ENCODE measurements at regions not wholly inside any gene's neighbourhood (a gene's known extent, or its start where the extent isn't known, plus 50 kb on each side); places are given as distances from the start of the nearest gene placed in this dataset.

GRCh38 chr5:71895546-71895945, 176.5 kb downstream of the CARTPT start:
- H3K4me1 ChIP-seq (ENCODE audit: control insufficient read depth, insufficient read depth, low read length) = no peaks in the 10 kb centered on the region
- no peaks in the 10 kb centered on the region for H3K36me3 ChIP-seq (ENCODE audit: control insufficient read depth, insufficient read depth, low read length)
- H3K9me3 ChIP-seq (ENCODE audit: control insufficient read depth, low read length) = no peaks in the 10 kb centered on the region
- H3K27me3 ChIP-seq (ENCODE audit: control insufficient read depth, insufficient read depth, low read length) = no peaks in the 10 kb centered on the region
- H3K4me3 ChIP-seq (ENCODE audit: low read length) = no peak overlapping the region
- H3K9ac ChIP-seq (ENCODE audit: low read length) = no peak overlapping the region

- no peaks in the 10 kb centered on the region for H3K27me3 ChIP-seq (ENCODE audit: control insufficient read depth, insufficient read depth, low read length)
- no peaks in the 10 kb centered on the region for H3K36me3 ChIP-seq (ENCODE audit: control insufficient read depth, insufficient read depth, low read length)
- H3K4me1 ChIP-seq (ENCODE audit: control insufficient read depth, insufficient read depth, low read length) = no peaks in the 10 kb centered on the region
- no peak overlapping the region for H3K4me3 ChIP-seq (ENCODE audit: low read length)
- H3K9me3 ChIP-seq (ENCODE audit: control insufficient read depth, low read length) = no peaks in the 10 kb centered on the region
- H3K9ac ChIP-seq (ENCODE audit: low read length) = no peak overlapping the region
These were observed 180.8 kb downstream of the CARTPT start for GRCh38 chr5:71899865-71900342.

- Histone ChIP-seq H3K36me3 (ENCODE audit: control insufficient read depth, insufficient read depth, low read length) (no peaks in the 10 kb centered on the region), H3K4me1 (ENCODE audit: control insufficient read depth, insufficient read depth, low read length) (peaks cover 6% of the 10 kb centered on the region), H3K9ac (ENCODE audit: low read length) (no peak overlapping the region), H3K27me3 (ENCODE audit: control insufficient read depth, insufficient read depth, low read length) (no peaks in the 10 kb centered on the region), H3K9me3 (ENCODE audit: control insufficient read depth, low read length) (no peaks in the 10 kb centered on the region), H3K4me3 (ENCODE audit: low read length) (no peak overlapping the region)
These were observed 184.7 kb downstream of the CARTPT start for GRCh38 chr5:71903808-71904207.

GRCh38 chr5:71904852-71905251, 185.8 kb downstream of the CARTPT start:
- Histone ChIP-seq H3K36me3 (ENCODE audit: control insufficient read depth, insufficient read depth, low read length) (no peaks in the 10 kb centered on the region), H3K9ac (ENCODE audit: low read length) (no peak overlapping the region), H3K9me3 (ENCODE audit: control insufficient read depth, low read length) (no peaks in the 10 kb centered on the region), H3K4me1 (ENCODE audit: control insufficient read depth, insufficient read depth, low read length) (peaks cover 6% of the 10 kb centered on the region), H3K4me3 (ENCODE audit: low read length) (no peak overlapping the region), H3K27me3 (ENCODE audit: control insufficient read depth, insufficient read depth, low read length) (no peaks in the 10 kb centered on the region)

GRCh38 chr5:71905834-71906711, 187.0 kb downstream of the CARTPT start:
- Histone ChIP-seq H3K27me3 (ENCODE audit: control insufficient read depth, insufficient read depth, low read length) (no peaks in the 10 kb centered on the region), H3K36me3 (ENCODE audit: control insufficient read depth, insufficient read depth, low read length) (no peaks in the 10 kb centered on the region), H3K4me3 (ENCODE audit: low read length) (no peak overlapping the region), H3K4me1 (ENCODE audit: control insufficient read depth, insufficient read depth, low read length) (peaks cover 6% of the 10 kb centered on the region), H3K9ac (ENCODE audit: low read length) (no peak overlapping the region), H3K9me3 (ENCODE audit: control insufficient read depth, low read length) (no peaks in the 10 kb centered on the region)

- Histone ChIP-seq H3K4me1 (ENCODE audit: control insufficient read depth, insufficient read depth, low read length) (peaks cover 6% of the 10 kb centered on the region), H3K4me3 (ENCODE audit: low read length) (no peak overlapping the region), H3K9ac (ENCODE audit: low read length) (no peak overlapping the region), H3K27me3 (ENCODE audit: control insufficient read depth, insufficient read depth, low read length) (no peaks in the 10 kb centered on the region), H3K9me3 (ENCODE audit: control insufficient read depth, low read length) (no peaks in the 10 kb centered on the region), H3K36me3 (ENCODE audit: control insufficient read depth, insufficient read depth, low read length) (no peaks in the 10 kb centered on the region)
These were observed 188.0 kb downstream of the CARTPT start for GRCh38 chr5:71907001-71907588.

- Histone ChIP-seq H3K36me3 (ENCODE audit: control insufficient read depth, insufficient read depth, low read length) (no peaks in the 10 kb centered on the region), H3K4me3 (ENCODE audit: low read length) (no peak overlapping the region), H3K27me3 (ENCODE audit: control insufficient read depth, insufficient read depth, low read length) (no peaks in the 10 kb centered on the region), H3K4me1 (ENCODE audit: control insufficient read depth, insufficient read depth, low read length) (peaks cover 6% of the 10 kb centered on the region), H3K9ac (ENCODE audit: low read length) (no peak overlapping the region), H3K9me3 (ENCODE audit: control insufficient read depth, low read length) (no peaks in the 10 kb centered on the region)
These were observed 188.6 kb downstream of the CARTPT start for GRCh38 chr5:71907608-71908145.

GRCh38 chr5:71910741-71911140, 191.7 kb downstream of the CARTPT start:
- Histone ChIP-seq H3K27me3 (ENCODE audit: control insufficient read depth, insufficient read depth, low read length) (no peaks in the 10 kb centered on the region), H3K4me3 (ENCODE audit: low read length) (no peak overlapping the region), H3K9me3 (ENCODE audit: control insufficient read depth, low read length) (no peaks in the 10 kb centered on the region), H3K9ac (ENCODE audit: low read length) (no peak overlapping the region), H3K36me3 (ENCODE audit: control insufficient read depth, insufficient read depth, low read length) (no peaks in the 10 kb centered on the region), H3K4me1 (ENCODE audit: control insufficient read depth, insufficient read depth, low read length) (peaks cover 6% of the 10 kb centered on the region)

GRCh38 chr5:71912021-71912420, 192.9 kb downstream of the CARTPT start:
- no peak overlapping the region for H3K4me3 ChIP-seq (ENCODE audit: low read length)
- no peaks in the 10 kb centered on the region for H3K27me3 ChIP-seq (ENCODE audit: control insufficient read depth, insufficient read depth, low read length)

GRCh38 chr5:71914281-71914680, 193.0 kb upstream of the MAP1B start:
- no peaks in the 10 kb centered on the region for H3K27me3 ChIP-seq (ENCODE audit: control insufficient read depth, insufficient read depth, low read length)
- no peak overlapping the region for H3K4me3 ChIP-seq (ENCODE audit: low read length)
- no peaks in the 10 kb centered on the region for H3K9me3 ChIP-seq (ENCODE audit: control insufficient read depth, low read length)
- no peak overlapping the region for H3K9ac ChIP-seq (ENCODE audit: low read length)
- H3K36me3 ChIP-seq (ENCODE audit: control insufficient read depth, insufficient read depth, low read length) = no peaks in the 10 kb centered on the region
- H3K4me1 ChIP-seq (ENCODE audit: control insufficient read depth, insufficient read depth, low read length) = no peaks in the 10 kb centered on the region

More at GRCh38 chr5:71912021-71912420, 192.9 kb downstream of the CARTPT start:
- Histone ChIP-seq H3K9me3 (ENCODE audit: control insufficient read depth, low read length) (no peaks in the 10 kb centered on the region), H3K36me3 (ENCODE audit: control insufficient read depth, insufficient read depth, low read length) (no peaks in the 10 kb centered on the region), H3K9ac (ENCODE audit: low read length) (no peak overlapping the region), H3K4me1 (ENCODE audit: control insufficient read depth, insufficient read depth, low read length) (no peaks in the 10 kb centered on the region)

GRCh38 chr5:71922584-71923106, 184.6 kb upstream of the MAP1B start:
- peak overlapping the region; percentile 3 for H3K9ac ChIP-seq (ENCODE audit: low read length)
- no peak overlapping the region for H3K4me3 ChIP-seq (ENCODE audit: low read length)
- peaks cover 27% of the 10 kb centered on the region for H3K4me1 ChIP-seq (ENCODE audit: control insufficient read depth, insufficient read depth, low read length)
- H3K36me3 ChIP-seq (ENCODE audit: control insufficient read depth, insufficient read depth, low read length) = no peaks in the 10 kb centered on the region
- no peaks in the 10 kb centered on the region for H3K27me3 ChIP-seq (ENCODE audit: control insufficient read depth, insufficient read depth, low read length)
- H3K9me3 ChIP-seq (ENCODE audit: control insufficient read depth, low read length) = no peaks in the 10 kb centered on the region

- Histone ChIP-seq H3K9me3 (ENCODE audit: control insufficient read depth, low read length) (no peaks in the 10 kb centered on the region), H3K4me3 (ENCODE audit: low read length) (no peak overlapping the region), H3K9ac (ENCODE audit: low read length) (no peak overlapping the region), H3K4me1 (ENCODE audit: control insufficient read depth, insufficient read depth, low read length) (peaks cover 27% of the 10 kb centered on the region), H3K36me3 (ENCODE audit: control insufficient read depth, insufficient read depth, low read length) (no peaks in the 10 kb centered on the region), H3K27me3 (ENCODE audit: control insufficient read depth, insufficient read depth, low read length) (no peaks in the 10 kb centered on the region)
These were observed 183.5 kb upstream of the MAP1B start for GRCh38 chr5:71923755-71924154.

Data from mucosa of stomach (tissue), 1 donor.